SK-N-SH (cell line): ENCODE measurements at regions not wholly inside any gene's neighbourhood (a gene's known extent, or its start where the extent isn't known, plus 50 kb on each side); places are given as distances from the start of the nearest gene placed in this dataset.

ENCODE experiments used
- CTCF ChIA-PET: fragments of 300-600, 350-600 bp; formaldehyde crosslinking; extraction: SDS; loops from one replicate; lab custom pipeline; 2021; lab: Yijun Ruan, JAX
- POLR2A ChIA-PET: fragments of 350-600 bp; sonication (Branson Sonifier 250); formaldehyde crosslinking; extraction: SDS; loops from one replicate; lab custom pipeline; 2020; ENCODE audit warnings: antibody characterized with exemption, inconsistent platforms; lab: Yijun Ruan, JAX
- DNase-seq: peaks from one replicate; pipeline ENCODE4 v3.0.0; 2012
- H2AFZ ChIP-seq: fragments of 200-600 bp; sonication (generic); 2 replicates; pipeline ENCODE4 v1.8.1; 2016; ENCODE audit warnings: antibody characterized with exemption, mild to moderate bottlenecking, low read depth
- H3F3A ChIP-seq: fragments of 200-600 bp; sonication (generic); replicated peaks from 2 replicates; pipeline ENCODE3; 2016; ENCODE audit warnings: antibody characterized with exemption, mild to moderate bottlenecking; ENCODE audit not compliant: insufficient read depth
- H3K27ac ChIP-seq, 2 experiments: fragments of 200-500 bp in 1 of 2; fragments of 200-600 bp in 1 of 2; sonication (Bioruptor generic) in 1 of 2; sonication (generic), shearing (Covaris generic) in 1 of 2; 2 replicates each; pipeline versions ENCODE4 v1.5.1 to v1.6.1; 2014 to 2016; ENCODE audit warnings: low read depth in 2 of 2, inconsistent platforms in 1 of 2, low read length in 1 of 2, mild to moderate bottlenecking in 1 of 2, mixed read lengths in 1 of 2
- H3K27me3 ChIP-seq: fragments of 200-600 bp; sonication (generic), shearing (Covaris generic); 2 replicates; pipeline ENCODE4 v1.6.1; 2016; ENCODE audit warnings: mixed run types; ENCODE audit not compliant: insufficient read depth
- H3K36me3 ChIP-seq, 2 experiments: fragments of 200-500 bp in 1 of 2; fragments of 200-600 bp in 1 of 2; sonication (Bioruptor generic) in 1 of 2; sonication (generic) in 1 of 2; replicated peaks in 1 of 2; 2 replicates each; pipeline versions ENCODE3 to v1.5.1; 2014 to 2016; ENCODE audit warnings: low read length in 1 of 2, mild to moderate bottlenecking in 1 of 2; ENCODE audit not compliant: insufficient read depth in 2 of 2, control insufficient read depth in 1 of 2
- H3K4me1 ChIP-seq, 2 experiments: fragments of 200-500 bp in 1 of 2; fragments of 200-600 bp in 1 of 2; sonication (Bioruptor generic) in 1 of 2; sonication (generic), shearing (Covaris generic) in 1 of 2; 2 replicates each; pipeline versions ENCODE4 v1.5.1 to v1.6.1; 2014 to 2016; ENCODE audit warnings: low read depth in 1 of 2, low read length in 1 of 2, mixed run types in 1 of 2; ENCODE audit not compliant: insufficient read depth in 2 of 2, control insufficient read depth in 1 of 2
- H3K4me2 ChIP-seq: fragments of 200-600 bp; sonication (generic), shearing (Covaris generic); 2 replicates; pipeline ENCODE4 v1.6.1; 2017; ENCODE audit warnings: mixed run types
- H3K4me3 ChIP-seq, 2 experiments: fragments of 200-500 bp in 1 of 2; fragments of 200-600 bp in 1 of 2; sonication (Bioruptor generic) in 1 of 2; sonication (generic), shearing (Covaris generic) in 1 of 2; 2 replicates each; pipeline versions ENCODE4 v1.5.1 to v1.8.1; 2014 to 2016; ENCODE audit warnings: low read depth in 2 of 2, inconsistent platforms in 1 of 2, low read length in 1 of 2, mild to moderate bottlenecking in 1 of 2, mixed read lengths in 1 of 2, moderate library complexity in 1 of 2
- H3K79me2 ChIP-seq: fragments of 200-600 bp; sonication (generic); 2 replicates; pipeline ENCODE4 v1.8.1; 2017; ENCODE audit warnings: mild to moderate bottlenecking; ENCODE audit not compliant: insufficient read depth
- H3K9ac ChIP-seq: fragments of 200-600 bp; sonication (generic); 2 replicates; pipeline ENCODE4 v1.6.1; 2017; ENCODE audit warnings: mixed run types
- H3K9me2 ChIP-seq: fragments of 200-600 bp; sonication (generic); 2 replicates; pipeline ENCODE4 v1.6.1; 2017; ENCODE audit warnings: mixed run types
- H3K9me3 ChIP-seq: fragments of 200-600 bp; sonication (generic); 2 replicates; pipeline ENCODE4 v1.6.1; 2017; ENCODE audit warnings: mixed run types, mild to moderate bottlenecking, moderate library complexity
- H4K20me1 ChIP-seq: fragments of 200-600 bp; sonication (generic); 2 replicates; pipeline ENCODE4 v1.6.1; 2017; ENCODE audit warnings: mild to moderate bottlenecking, mixed run types; ENCODE audit not compliant: insufficient read depth
- EP300 ChIP-seq, 2 experiments: IDR thresholded peaks; 2 replicates each; pipeline versions ENCODE4 v1.4.0 to v1.6.1; 2012; ENCODE audit warnings: borderline replicate concordance in 1 of 2, low read depth in 1 of 2, low read length in 1 of 2
- EZH2phosphoT487 ChIP-seq: fragments of 200-600 bp; sonication (generic); IDR thresholded peaks from 2 replicates; pipeline ENCODE4 v1.6.1; 2017; ENCODE audit warnings: low read depth, mixed run types, mild to moderate bottlenecking, antibody characterized with exemption, moderate library complexity, borderline replicate concordance
- FOSL2 ChIP-seq: IDR thresholded peaks from 2 replicates; pipeline ENCODE4 v1.4.0; 2012; ENCODE audit warnings: low read depth, mild to moderate bottlenecking, moderate library complexity, borderline replicate concordance
- GABPA ChIP-seq: IDR thresholded peaks from 2 replicates; pipeline ENCODE4 v1.4.0; 2012; ENCODE audit warnings: low read depth, mild to moderate bottlenecking
- JUND ChIP-seq: IDR thresholded peaks from 2 replicates; pipeline ENCODE4 v1.4.0; 2012
- MXI1 ChIP-seq: IDR thresholded peaks from 2 replicates; pipeline ENCODE4 v1.6.1; 2012; ENCODE audit warnings: mild to moderate bottlenecking, low read depth, low read length, improper control_type of control experiment
- NFIC ChIP-seq: IDR thresholded peaks from 2 replicates; pipeline ENCODE4 v1.4.0; 2012; ENCODE audit warnings: borderline replicate concordance
- POLR2AphosphoS5 ChIP-seq: IDR thresholded peaks from 2 replicates; pipeline ENCODE4 v1.6.1; 2012; ENCODE audit warnings: low read depth, low read length
- RXRA ChIP-seq: IDR thresholded peaks from 2 replicates; pipeline ENCODE4 v1.4.0; 2012; ENCODE audit warnings: low read depth, mild to moderate bottlenecking, borderline replicate concordance
- SIN3A ChIP-seq: IDR thresholded peaks from 2 replicates; pipeline ENCODE4 v1.6.1; 2012; ENCODE audit warnings: low read depth, mild to moderate bottlenecking, low read length, moderate library complexity, borderline replicate concordance
- TAF1 ChIP-seq: IDR thresholded peaks from 2 replicates; pipeline ENCODE4 v1.6.1; 2012; ENCODE audit warnings: low read depth, mild to moderate bottlenecking, low read length, moderate library complexity, borderline replicate concordance
- TCF12 ChIP-seq: IDR thresholded peaks from 2 replicates; pipeline ENCODE4 v1.4.0; 2012
- TEAD4 ChIP-seq: IDR thresholded peaks from 2 replicates; pipeline ENCODE4 v1.4.0; 2012; ENCODE audit warnings: mild to moderate bottlenecking, borderline replicate concordance; ENCODE audit not compliant: insufficient read depth
- YY1 ChIP-seq: IDR thresholded peaks from 2 replicates; pipeline ENCODE4 v1.4.0; 2012; ENCODE audit warnings: low read depth, mild to moderate bottlenecking
- WGBS: methylation state at CpG from one replicate; pipeline ENCODE4 v1.1.6; 2017; ENCODE audit warnings: low lambda C conversion rate; 5-methylcytosine and 5-hydroxymethylcytosine counted together
- TF ChIP-seq, protein P1 (sequence below): IDR thresholded peaks from 2 replicates; pipeline ENCODE4 v1.6.1; 2012; ENCODE audit warnings: mild to moderate bottlenecking, low read depth, low read length, moderate library complexity
- TF ChIP-seq, protein P2 (sequence below): IDR thresholded peaks from 2 replicates; pipeline ENCODE4 v1.4.0; 2012; ENCODE audit warnings: low read depth, borderline replicate concordance
- TF ChIP-seq, protein P3 (sequence below): IDR thresholded peaks from 2 replicates; pipeline ENCODE4 v1.4.0; 2012; ENCODE audit warnings: low read depth
- TF ChIP-seq, protein P4 (sequence below): fragments of 150-350 bp; IDR thresholded peaks from 2 replicates; pipeline ENCODE4 v1.6.1; 2016; ENCODE audit warnings: mild to moderate bottlenecking, low read depth, low read length

DNA sequence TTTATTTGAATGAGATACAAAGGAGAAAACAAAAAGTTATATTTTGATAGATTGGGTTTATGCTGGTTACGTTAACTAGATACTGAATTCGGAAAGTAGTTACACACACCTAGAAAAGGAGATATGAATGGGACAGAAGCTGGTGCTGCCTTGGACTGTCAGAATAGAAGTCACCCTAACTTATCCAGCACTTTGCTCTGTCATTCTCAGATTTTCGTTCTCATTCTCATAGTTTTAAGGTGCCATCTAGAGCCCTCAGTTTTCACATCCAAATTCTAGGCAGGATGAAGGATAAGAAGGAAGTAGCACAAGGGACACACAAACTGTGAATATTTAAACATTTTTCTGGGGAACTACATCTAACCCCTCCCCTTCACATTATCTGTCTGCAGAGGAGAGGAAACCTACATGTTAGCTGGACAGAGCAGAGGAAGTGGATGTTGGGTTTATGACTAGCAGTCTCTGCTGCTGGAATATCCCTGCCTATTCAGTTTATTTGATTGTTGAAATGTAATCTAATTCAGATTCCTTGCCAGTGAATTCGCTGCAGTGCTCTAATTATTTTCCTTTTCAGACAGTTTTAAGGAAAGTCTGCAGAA is 521.9 kb downstream of the FAT4 start:
- Histone ChIP-seq H3K27me3 (no peaks in the 10 kb centered on the region), H3K9me2 (no peaks in the 10 kb centered on the region; the same call in 1 of the 2 replicates), H3K4me2 (no peak overlapping the region), H3K36me3 (no peaks in the 10 kb centered on the region), H3K4me3 (no peak overlapping the region), H3K4me1 (peaks cover 12 to 13% of the 10 kb centered on the region in 2 experiments; a peak in 3 of 4 replicates), H2AFZ (no peak overlapping the region), H3K79me2 (no peaks in the 10 kb centered on the region), H3K9me3 (no peaks in the 10 kb centered on the region), H3F3A (peaks cover 3% of the 10 kb centered on the region), H3K27ac (peak overlapping the region in 1 of 2 experiments; percentile 56; a peak in 3 of 4 replicates), H3K9ac (no peak overlapping the region), H4K20me1 (no peaks in the 10 kb centered on the region)
- DNase-seq, result peak; percentile 39
- ChIA-PET POLR2A (no interaction called here), CTCF (interaction anchor here (0.6 to 1.3 kb wide), 2 partner anchors 130 to 523 kb away, joined by 3 to 4 read pairs; no protein-coding TSS in a partner anchor)
- 67% methylated on average over 4 of the region's 4 CpGs for WGBS
- peak in 1 of 2 experiments; percentile 46; a peak in 1 of 4 replicates for TF ChIP-seq EP300 (IDR thresholded peaks at IDR 0.05; ENCODE audit: borderline replicate concordance in 1 of 2, low read depth in 1 of 2, low read length in 1 of 2)
- TF ChIP-seq, protein P1, sequence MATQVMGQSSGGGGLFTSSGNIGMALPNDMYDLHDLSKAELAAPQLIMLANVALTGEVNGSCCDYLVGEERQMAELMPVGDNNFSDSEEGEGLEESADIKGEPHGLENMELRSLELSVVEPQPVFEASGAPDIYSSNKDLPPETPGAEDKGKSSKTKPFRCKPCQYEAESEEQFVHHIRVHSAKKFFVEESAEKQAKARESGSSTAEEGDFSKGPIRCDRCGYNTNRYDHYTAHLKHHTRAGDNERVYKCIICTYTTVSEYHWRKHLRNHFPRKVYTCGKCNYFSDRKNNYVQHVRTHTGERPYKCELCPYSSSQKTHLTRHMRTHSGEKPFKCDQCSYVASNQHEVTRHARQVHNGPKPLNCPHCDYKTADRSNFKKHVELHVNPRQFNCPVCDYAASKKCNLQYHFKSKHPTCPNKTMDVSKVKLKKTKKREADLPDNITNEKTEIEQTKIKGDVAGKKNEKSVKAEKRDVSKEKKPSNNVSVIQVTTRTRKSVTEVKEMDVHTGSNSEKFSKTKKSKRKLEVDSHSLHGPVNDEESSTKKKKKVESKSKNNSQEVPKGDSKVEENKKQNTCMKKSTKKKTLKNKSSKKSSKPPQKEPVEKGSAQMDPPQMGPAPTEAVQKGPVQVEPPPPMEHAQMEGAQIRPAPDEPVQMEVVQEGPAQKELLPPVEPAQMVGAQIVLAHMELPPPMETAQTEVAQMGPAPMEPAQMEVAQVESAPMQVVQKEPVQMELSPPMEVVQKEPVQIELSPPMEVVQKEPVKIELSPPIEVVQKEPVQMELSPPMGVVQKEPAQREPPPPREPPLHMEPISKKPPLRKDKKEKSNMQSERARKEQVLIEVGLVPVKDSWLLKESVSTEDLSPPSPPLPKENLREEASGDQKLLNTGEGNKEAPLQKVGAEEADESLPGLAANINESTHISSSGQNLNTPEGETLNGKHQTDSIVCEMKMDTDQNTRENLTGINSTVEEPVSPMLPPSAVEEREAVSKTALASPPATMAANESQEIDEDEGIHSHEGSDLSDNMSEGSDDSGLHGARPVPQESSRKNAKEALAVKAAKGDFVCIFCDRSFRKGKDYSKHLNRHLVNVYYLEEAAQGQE, result peak; percentile 72; the same call in 1 of the 2 replicates
- TF ChIP-seq, protein P2, sequence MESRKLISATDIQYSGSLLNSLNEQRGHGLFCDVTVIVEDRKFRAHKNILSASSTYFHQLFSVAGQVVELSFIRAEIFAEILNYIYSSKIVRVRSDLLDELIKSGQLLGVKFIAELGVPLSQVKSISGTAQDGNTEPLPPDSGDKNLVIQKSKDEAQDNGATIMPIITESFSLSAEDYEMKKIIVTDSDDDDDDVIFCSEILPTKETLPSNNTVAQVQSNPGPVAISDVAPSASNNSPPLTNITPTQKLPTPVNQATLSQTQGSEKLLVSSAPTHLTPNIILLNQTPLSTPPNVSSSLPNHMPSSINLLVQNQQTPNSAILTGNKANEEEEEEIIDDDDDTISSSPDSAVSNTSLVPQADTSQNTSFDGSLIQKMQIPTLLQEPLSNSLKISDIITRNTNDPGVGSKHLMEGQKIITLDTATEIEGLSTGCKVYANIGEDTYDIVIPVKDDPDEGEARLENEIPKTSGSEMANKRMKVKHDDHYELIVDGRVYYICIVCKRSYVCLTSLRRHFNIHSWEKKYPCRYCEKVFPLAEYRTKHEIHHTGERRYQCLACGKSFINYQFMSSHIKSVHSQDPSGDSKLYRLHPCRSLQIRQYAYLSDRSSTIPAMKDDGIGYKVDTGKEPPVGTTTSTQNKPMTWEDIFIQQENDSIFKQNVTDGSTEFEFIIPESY, result no peak
- TF ChIP-seq, all 33 proteins: peak for 2

DNA sequence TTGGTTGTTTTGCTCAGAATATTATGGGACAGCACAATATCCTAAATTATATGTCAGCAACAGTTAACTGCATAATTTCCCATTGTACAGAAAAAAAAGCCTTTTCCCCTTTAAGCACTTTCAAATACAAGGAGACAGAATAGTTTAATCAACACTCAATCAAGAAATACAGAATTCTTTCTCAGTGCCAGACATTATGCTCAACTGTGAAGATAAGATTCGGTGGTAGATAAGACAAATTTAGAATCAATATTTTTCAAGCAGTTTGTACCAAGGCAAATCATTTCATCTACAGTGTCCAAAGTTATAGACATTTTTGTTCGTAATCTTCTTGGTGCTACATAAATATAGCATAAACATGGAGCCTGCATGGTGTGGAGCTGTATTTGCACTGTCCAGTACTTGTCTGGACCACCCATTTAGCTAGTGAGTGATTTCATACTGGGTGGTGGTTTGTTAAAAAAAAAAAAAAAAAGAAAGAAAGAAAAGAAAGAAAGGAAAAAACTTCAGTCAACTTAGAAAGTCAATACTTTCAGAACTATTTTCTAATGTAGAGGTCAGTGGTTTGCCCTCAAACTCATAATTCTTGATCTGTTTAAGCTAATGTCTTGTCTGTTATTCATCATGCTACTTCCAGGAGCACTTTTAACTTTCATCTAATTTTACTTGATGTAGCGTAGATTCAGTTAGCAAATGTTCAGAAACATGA is 522.9 kb downstream of the FAT4 start:
- Histone ChIP-seq H3K4me3 (no peak overlapping the region), H3K27me3 (no peaks in the 10 kb centered on the region), H3K79me2 (no peaks in the 10 kb centered on the region), H3K4me2 (no peak overlapping the region), H3K27ac (peak overlapping the region in 1 of 2 experiments; percentile 56; a peak in 2 of 4 replicates), H2AFZ (no peak overlapping the region), H4K20me1 (no peaks in the 10 kb centered on the region), H3K4me1 (peaks cover 12 to 13% of the 10 kb centered on the region in 2 experiments; a peak in 3 of 4 replicates), H3K9me2 (no peaks in the 10 kb centered on the region; the same call in 1 of the 2 replicates), H3F3A (peaks cover 3% of the 10 kb centered on the region), H3K36me3 (no peaks in the 10 kb centered on the region), H3K9ac (no peak overlapping the region), H3K9me3 (no peaks in the 10 kb centered on the region)
- DNase-seq, result no peak
- ChIA-PET POLR2A (no interaction called here), CTCF (interaction anchor here (0.6 to 1.3 kb wide), 3 partner anchors 8 to 524 kb away, joined by 3 to 4 read pairs (median 3); no protein-coding TSS in a partner anchor)
- WGBS, result 61% methylated on average over 3 of the region's 3 CpGs
- TF ChIP-seq RXRA, result no peak
- no peak; the same call in 1 of the 2 replicates for TF ChIP-seq NFIC
- no peak for TF ChIP-seq JUND
- no peak for TF ChIP-seq SIN3A
- TF ChIP-seq MXI1, result no peak
- TF ChIP-seq YY1, result no peak
- TF ChIP-seq GABPA, result no peak
- TF ChIP-seq, protein P3, sequence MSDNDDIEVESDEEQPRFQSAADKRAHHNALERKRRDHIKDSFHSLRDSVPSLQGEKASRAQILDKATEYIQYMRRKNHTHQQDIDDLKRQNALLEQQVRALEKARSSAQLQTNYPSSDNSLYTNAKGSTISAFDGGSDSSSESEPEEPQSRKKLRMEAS, result no peak
- TF ChIP-seq EP300 (IDR thresholded peaks at IDR 0.05; ENCODE audit: borderline replicate concordance in 1 of 2, low read depth in 1 of 2, low read length in 1 of 2), result peak in 1 of 2 experiments; percentile 84; a peak in 2 of 4 replicates
- TF ChIP-seq POLR2AphosphoS5, result no peak
- TF ChIP-seq FOSL2, result no peak
- TF ChIP-seq, protein P4, sequence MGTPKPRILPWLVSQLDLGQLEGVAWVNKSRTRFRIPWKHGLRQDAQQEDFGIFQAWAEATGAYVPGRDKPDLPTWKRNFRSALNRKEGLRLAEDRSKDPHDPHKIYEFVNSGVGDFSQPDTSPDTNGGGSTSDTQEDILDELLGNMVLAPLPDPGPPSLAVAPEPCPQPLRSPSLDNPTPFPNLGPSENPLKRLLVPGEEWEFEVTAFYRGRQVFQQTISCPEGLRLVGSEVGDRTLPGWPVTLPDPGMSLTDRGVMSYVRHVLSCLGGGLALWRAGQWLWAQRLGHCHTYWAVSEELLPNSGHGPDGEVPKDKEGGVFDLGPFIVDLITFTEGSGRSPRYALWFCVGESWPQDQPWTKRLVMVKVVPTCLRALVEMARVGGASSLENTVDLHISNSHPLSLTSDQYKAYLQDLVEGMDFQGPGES, result no peak
- no peak for TF ChIP-seq EZH2phosphoT487
- TF ChIP-seq TAF1, result no peak
- 0 out of 2 replicates have a peak, but pooled peaks have one; percentile 22 for TF ChIP-seq TEAD4
- TF ChIP-seq TCF12, result peak; percentile 56; the same call in 1 of the 2 replicates
